Activated CD8-positive, alpha-beta memory T cell treated with anti-CD3 and anti-CD28 coated beads for 24 hours (primary cell): ENCODE measurements at regions not wholly inside any gene's neighbourhood (a gene's known extent, or its start where the extent isn't known, plus 50 kb on each side); places are given as distances from the start of the nearest gene placed in this dataset.
A peak's percentile ranks its signal among the peaks of the same experiment; 100 is the strongest.

Experiments
- DNase-seq: peaks from one replicate; pipeline ENCODE4 v3.0.0-alpha.2; 2020

DNA sequence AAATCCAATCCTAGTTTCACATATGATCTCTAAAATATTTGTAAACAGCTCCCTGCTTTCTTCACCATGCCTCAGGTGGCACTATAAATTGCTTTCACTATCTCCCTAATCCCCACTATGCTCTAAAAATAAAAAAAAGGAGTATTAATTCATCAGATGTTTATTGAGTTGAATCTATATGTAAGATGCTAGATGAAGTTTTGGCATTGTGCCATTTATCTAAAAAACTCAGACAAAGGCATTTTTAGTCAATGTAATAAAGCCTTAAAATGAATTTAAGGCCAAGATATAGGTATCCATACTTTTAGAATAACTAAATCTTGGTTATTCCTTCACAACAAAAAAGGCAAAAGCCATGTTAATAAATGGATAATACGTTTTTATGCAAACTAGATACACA is 373.9 kb downstream of the ETS1 start:
- DNase-seq: no peak

DNA sequence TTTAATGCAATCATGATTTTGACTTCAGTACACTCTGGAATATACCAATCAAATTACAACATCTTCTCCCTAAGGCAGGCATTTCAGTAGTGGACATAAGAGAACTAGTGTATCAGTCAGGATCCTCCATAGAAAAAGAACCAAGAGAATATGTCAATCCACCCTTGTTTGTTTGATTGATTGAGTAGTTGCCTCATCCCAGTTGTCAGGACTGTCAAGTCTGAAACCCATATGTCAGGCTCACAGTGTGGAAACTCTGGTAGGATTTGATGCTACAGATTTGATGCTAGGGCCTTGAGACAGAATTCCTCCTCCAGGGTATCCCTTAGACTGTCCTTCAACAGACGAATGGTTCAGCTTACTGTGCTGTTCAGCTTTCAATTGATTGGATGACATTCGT is 375.0 kb downstream of the ETS1 start:
- DNase-seq: no peak

DNA sequence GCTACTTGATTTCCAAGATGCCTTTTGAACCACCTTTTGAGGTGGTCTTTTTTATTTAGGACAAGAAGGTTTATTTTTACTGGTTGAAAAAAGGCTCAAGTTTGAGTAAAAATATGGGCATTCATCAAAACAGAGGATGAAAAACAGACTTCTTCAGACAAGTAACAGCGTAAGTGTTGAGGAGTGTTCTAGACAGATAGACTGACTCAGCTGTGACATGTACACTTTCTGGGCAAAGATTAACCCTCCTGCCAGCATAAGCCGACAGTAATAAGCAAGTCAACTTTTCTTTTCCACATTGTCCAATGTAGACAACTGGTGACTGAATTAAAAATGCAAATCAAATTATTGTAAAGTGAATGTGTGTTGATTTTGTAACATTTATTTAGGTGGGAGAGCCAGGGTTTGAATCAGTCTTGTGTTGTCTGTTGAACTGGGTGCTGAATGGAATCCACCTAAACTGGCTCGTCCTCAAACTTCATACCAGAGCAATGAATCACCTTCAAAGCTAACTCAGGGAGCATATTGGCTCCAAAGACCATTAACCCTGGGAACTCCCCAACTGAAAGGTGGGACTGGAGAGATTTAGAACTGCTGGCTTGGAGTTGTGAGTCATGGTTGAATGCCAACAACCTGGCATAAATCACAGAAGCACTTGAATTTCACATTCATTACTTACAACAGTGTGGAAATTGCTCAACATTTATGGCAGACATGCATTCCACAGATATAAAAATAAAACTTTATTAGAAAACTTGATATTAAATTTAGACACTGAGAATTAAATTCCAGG is 377.0 kb downstream of the ETS1 start:
- no peak for DNase-seq

DNA sequence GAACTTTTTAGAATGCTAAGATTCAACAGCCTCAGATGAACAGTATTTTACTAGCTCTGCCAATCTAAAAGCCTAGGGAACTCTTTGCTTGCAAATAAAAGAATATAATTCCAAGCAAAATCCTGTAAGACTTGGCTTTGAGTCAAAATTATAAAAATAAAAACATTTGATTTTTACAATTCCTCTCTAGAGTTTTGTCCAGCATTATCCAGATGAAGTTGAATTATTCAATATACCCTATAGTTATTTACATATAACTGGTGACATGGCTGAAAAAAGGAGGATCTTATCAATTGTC is 378.3 kb downstream of the ETS1 start:
- no peak for DNase-seq

DNA sequence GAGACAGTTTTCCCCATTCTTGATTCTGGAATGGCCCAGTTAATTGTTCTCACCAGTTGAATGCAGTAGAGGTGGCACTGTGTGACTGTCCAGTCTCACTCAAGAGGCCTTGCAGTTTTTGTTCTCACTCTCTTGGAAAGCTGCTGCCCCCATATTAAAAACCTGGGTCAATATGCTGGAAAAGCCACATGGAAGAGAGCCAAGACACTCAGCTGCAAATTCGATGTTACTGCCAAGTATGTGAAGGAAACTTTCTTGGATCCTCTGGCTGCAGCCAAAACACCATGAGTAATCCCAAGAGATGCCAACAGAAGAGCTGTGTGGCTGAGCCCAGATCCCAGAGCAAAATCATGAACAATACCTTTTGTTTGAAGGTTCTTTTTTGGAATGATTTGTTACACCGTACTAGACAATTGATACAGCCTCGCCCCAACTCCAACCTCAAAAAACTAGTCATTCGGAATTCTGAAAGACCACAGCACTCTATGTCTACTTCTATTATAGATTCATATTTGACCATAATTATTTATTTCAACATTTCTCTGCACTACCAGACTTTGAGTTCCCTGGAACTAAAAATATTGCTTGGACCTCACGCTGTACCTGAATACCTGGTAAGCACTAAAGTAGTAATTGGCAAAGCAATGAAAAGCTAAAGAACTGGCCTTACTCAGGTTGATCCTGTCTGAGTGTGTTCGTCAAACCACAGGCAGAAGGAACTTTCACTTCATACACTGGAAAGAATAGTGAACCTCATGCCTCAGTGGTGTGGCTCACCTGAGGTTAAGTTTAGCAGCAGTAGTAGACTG is 378.8 kb downstream of the ETS1 start:
- no peak for DNase-seq

DNA sequence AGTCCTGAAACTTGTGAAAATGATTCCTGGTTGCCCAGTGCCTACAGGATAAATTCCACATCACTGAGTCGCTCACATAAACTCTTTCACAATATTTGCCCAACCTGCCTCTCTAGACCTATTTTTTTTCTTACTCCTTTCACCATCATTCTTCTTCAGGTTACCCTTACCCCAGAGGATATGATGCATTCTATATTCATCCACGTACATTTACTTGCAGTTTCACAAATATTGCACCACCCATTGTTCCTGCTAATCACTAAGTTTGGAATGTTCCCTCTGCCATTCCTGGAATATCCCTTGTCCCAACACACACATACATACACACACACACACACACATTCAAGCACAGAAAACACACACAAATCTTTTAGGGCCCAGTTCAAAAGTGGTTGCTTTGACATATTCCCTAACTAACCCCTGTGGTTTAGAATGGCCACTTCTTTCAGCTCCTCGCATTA is 379.5 kb downstream of the ETS1 start:
- DNase-seq: no peak

DNA sequence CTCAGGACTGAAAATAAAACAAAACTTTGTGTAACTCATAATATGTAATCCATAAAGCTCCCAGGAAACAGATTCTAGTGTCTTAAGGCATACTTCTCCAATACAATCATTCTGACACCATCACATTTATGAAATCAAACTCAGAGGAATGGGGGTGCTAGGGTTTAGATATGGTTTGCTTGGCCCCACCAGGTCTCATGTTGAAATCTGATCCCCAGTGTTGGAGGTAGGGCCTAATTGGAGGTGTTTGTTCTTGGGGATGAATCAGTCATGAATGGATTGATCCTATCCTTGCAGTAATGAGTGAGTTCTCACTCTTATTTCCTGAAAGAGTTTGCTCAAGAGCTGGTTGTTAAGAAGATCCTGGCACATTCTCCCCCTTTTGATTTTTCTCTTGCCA is 380.9 kb downstream of the ETS1 start:
- no peak for DNase-seq

DNA sequence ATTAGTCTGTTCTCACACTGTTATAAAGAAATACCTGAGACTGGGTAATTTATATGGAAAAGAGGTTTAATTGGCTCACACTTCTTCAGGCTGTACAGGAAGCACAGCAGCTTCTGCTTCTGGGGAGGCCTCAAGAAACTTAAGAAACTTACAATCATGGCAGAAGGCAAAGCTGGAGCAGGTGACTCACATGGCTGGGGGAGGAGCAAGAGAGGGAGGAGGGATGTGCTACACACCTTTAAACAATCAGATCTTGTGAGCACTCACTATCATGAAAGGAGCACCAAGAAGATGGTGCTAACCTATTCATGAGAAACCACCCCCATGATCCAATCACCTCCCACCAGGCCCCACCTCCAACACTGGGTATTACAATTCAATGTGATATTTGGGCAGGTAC is 381.6 kb downstream of the ETS1 start:
- no peak for DNase-seq

DNA sequence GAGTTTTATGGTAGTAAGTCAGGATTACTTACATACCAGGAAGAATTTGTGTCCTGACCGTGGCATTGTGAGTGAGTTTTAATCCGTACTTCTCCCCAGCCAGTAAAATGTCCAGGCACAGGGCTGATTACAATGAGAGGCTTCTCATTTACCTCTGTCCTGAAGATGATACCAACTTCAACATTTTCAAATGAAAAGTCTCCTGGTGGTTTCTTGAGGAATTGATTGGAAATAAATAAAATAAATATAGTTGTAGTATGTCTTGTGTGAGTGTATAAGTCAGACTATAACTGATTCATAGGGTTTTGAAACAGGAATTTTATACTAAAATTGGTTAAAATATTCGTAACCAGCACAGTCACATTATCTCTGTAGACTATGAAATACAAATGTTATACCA is 382.5 kb downstream of the ETS1 start:
- DNase-seq: no peak

DNA sequence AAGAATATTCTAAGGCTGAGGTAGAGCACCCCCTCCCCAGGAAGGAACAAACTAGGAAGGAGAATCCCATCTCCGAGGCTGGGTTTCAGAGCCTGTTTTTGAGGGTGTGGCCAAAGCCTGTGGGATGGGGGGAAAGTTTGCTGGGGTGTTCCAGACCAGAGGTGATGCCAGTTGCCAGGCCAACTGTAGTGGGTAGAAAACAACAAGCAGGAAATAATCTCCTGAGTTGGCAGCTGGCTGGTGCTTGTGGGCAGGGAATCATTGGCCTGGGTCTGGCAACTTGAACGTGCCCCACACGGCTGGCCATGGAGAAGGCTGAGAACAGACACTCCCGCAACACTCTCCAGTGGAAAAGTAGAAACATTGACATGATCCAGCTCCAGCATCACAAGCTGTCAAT is 385.6 kb downstream of the ETS1 start:
- no peak for DNase-seq

DNA sequence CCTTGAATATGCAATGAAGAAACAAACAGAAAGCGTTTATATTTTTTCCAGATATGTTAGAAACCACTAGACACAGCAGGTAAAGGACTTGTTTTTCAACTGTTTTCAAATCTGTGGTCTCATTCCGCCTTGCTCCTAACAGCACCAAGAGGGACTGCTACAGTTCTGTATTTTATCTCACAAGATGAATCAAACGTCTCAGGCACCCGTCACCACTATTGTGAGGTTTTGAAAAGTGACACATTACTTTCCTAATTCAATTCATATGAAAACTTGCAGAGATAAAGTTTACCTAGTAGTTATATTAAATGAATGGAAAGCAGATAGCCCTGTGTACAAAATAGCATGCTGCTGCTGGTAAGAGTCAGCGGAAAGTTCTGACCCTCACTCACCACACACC is 386.3 kb downstream of the ETS1 start:
- DNase-seq: no peak

DNA sequence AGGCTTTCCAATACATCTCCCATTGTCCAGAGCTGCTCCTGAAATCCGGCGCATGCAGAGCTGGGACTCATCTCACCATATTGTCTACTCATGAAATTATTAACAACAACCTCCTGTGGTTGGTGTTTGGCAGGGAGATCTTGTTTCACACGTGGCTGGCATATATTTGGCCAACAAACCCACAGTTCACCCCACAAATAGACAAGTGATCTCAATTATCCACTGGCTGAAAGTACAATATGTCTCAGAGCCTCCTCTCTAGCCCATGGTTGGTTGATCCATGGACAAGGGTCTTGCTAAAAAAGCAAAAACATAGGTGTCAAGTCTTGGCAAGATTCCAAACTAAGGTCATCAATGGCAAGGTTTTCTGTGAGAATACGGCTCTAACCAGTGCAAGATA is 386.9 kb downstream of the ETS1 start:
- no peak for DNase-seq

DNA sequence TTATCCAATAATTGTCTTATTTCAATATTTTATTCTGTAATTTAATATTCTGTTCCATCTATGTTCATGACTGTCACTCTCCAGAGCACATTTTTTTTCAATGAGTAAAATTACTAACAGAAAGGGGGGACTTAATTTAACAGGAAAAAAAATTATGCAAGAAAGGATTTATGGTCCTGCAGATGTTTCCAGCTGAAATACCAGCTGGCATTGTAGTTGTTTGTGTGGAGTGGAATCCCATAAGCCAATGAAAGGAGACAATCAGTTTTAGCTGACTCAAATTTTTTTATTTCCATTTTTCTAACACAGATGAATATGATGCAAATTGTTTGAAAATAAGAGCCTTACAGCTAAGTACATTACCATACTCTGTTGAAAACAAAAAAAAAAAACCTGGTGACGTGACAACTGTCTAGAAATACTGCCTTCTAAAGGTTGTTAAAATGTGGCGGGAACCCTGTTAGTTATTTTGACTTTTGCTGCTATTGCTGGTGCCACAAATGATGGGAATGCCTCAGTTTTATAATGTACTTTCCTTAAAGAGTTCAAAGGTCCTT is 389.1 kb downstream of the ETS1 start:
- DNase-seq: no peak

DNA sequence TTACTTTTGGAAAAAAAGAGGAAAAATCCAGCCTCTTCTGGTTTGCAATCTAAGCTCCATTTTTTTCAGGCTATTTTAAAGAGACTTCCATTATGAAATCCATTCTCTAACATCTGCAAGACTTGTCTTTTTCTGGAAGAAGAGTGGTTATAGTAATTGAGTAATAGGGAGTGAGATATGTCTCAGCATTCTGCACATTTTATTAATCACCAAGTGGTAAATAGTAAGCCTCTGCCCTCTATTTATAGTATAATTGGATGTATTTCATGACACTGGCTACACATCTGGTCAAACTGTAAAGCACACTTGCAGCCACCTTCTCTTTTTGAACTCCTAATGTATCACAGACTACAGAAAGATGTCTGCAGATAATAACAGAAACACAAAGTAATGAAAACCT is 391.1 kb downstream of the ETS1 start:
- DNase-seq: no peak

DNA sequence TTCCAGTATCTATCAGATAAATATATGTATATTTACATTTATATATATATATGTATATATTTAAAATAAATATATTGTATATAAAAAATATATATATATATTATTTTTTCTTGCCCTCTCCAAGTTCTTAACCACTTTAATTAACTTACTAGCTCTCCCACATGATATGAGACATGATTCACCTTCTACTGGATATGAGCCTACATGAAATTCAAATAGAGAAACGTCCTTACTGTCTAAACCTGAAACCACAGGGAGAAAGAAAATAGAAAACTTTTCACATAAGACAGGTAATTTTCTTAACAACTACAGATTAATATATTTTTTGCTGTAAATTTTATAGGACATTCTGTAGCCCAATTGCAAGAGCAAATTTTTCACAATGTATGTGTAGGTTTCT is 391.6 kb downstream of the ETS1 start:
- DNase-seq: no peak

DNA sequence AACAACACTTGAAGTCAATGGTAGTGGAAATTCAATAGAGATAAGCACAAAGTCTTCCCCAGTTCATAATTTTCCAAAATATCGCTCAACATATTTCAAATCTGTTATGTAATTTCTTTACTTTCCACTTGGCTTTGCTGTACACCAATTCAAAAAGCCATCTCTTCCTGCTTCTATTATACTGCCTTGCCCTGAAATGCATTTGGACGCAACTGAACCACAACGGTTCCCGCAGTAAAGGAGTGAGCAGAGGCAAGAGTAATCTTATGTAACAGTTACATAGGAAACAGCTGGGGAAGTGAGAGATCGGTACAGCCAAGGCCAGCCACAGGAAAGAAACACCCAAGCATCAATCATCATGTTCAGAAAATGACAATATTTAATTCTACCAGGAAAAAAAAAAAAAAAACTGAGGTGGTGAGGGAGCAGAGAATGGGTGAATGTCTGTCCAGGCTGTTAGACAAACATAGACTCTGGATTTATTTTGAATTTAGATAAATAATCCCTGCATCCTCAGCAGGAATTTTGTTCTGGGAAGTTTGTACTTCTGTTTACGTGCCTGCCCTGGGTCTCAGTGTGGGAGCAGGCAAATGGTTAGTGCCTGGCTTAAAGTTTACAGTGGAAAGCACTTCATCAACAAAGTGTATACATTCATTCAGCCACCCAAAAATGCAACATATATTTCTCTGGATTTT is 392.2 kb downstream of the ETS1 start:
- DNase-seq: no peak

DNA sequence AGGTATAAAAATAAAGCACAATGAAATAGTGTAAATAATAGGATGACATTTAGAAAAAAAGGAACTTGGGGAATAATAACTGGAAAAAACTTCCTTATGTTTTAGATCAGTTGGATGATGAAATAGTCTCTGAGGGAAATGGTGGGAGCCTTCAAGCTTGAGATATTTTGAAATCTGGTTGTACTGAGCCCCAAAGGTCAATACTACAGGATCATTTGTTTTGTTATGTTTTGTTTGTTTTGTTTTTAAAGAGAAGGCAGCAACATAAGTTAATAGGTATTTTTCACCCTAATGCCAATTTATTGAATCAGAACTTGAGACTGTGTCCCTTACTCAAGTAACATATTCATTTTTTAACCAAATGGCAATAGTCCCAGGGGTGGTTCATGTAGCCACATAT is 393.1 kb downstream of the ETS1 start:
- DNase-seq: no peak

DNA sequence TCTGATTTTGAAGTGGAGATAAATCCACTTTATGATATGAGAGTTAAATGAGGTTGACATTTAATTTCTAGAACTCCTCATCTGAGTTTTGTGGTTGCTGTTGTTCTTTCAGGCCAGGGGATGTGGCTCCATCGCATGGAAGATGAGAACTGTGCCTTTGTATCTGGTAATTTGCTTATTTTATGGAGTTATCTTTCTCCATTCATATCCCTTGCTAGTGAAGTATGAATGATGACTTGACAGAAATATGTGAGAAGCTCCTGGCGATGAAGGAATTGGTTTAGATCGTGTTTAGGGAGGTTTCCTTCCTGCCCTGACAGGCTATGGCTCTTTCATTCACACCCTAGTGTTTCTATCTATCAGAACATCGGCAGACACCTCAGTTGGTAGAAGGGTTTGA is 393.7 kb downstream of the ETS1 start:
- no peak for DNase-seq

DNA sequence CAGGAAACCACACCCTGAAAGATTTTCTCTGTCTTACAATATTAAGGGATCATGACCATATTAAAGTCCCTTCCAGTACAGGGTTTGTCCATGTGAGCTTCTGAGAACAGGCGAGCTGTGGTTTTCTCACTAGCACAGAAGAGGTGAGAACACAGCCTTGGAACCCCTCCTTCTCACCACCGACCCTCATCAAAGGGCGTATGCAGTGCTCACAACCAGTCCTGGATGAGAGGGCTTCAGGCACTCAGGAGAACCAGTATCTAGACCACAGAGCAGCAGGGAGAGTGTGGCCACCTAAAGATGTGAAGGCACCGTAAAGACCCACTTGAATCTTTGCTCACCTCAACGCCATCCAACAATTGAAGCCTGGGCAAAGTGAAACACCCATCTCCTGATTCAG is 397.0 kb downstream of the ETS1 start:
- peak; percentile 67 for DNase-seq

DNA sequence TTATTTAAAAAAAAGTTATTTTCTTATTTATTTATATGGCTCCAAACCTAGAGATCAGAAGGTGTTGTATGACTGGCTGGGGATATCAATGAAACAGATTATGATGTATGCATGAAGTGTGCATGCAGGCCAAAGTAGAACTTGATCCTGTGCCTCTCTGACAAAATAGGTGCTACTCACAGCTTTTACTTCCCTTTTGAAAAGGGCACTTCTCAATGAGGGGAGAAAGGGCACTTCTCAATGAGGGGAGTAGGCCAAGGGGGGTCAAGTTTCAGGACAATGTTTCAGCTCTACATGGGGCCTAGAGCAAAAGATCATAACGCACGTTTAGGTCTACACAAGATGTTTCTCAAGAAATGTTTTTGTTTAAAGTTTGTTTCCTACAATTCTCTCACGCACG is 397.5 kb downstream of the ETS1 start:
- no peak for DNase-seq

DNA sequence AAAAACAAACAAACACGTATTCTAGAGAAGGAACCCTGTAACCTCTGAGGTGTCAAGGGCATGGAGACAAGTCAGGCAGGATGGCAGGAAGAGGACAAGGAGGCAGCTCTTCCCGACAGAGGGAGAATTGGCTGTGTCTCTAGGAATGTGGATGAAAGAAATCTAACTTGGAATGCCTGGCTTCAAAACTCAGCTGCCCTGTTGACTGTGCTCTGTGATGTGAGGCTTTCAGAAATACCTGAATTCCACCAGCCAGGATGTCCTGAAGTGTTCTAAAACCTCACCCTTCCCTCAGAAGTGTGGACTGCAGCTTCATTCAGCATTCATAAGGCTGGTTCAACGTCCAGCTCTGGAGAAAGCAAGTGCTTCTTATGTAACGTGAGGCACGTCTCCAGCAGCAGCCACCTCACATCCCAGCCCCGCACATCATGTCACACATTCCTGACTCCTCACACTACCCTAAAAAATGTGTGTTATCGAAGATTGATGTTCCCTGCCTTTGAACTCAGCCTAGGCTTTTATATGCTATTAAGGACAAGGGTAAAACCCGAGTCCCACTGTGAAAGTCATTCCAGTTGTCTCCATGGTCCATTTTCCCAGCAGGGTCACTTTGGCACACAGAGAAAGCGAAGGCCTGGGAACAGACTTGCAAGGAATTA is 398.9 kb downstream of the ETS1 start:
- no peak for DNase-seq

DNA sequence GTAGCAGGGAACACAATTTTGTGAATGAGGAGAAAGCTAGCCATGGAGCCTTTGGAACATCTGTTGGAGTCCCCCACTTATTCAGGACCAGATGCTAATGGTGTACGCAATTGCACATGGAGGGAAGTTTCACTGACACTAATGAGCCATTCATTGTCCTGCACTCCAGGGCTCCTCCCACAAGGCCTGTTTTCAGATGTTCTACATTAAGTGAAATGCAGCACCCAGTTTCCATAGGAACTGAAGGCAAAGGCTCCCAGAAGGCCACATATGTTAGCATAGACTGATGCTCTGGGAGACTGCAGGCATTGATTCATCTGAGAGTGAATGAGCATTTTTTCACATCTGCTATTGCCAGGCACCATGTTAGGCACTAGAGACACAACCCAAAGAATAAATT is 399.5 kb downstream of the ETS1 start:
- no peak for DNase-seq

DNA sequence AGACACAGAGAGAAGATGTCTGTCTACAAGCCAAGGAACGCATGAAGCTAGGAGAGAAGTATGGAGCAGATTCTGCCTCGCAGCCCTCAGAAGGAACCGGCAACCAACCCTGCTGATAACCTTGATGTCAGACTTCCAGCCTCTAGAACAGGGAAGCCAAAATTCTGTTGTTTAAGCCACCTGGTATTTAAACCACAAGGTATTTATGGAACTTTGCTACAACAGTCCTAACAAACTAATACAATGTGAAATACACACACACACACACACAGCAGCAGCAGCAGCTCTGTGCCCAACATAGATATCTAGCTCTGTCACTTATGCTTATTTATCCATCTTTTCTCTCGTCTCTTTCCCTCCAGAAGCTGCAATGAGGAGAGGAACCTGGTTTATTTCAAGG is 400.0 kb downstream of the ETS1 start:
- no peak for DNase-seq
